Endothelial cell of umbilical vein (primary cell): ENCODE measurements at regions not wholly inside any gene's neighbourhood (a gene's known extent, or its start where the extent isn't known, plus 50 kb on each side); places are given as distances from the start of the nearest gene placed in this dataset.

ENCODE experiments used
- BruUV-seq: library from RNA; stranded (reverse); fragments of 400-500 nt; replicated peaks from 2 replicates; lab custom pipeline; 2021; lab: Mats Ljungman, UMichigan
- CTCF ChIA-PET: fragments of 300-600, 350-600 bp; sonication (Branson Sonifier 250); formaldehyde crosslinking; loops from one replicate; lab custom pipeline; 2021; ENCODE audit warnings: antibody characterized with exemption, inconsistent platforms; lab: Charles Lee
- POLR2A ChIA-PET: fragments of 300-600, 350-600 bp; sonication (Branson Sonifier 250); formaldehyde crosslinking; loops from one replicate; lab custom pipeline; 2021; ENCODE audit warnings: antibody characterized with exemption, inconsistent platforms; lab: Charles Lee
- DNase-seq: peaks from one replicate; pipeline ENCODE4 v3.0.0-alpha.2; 2011; ENCODE audit warnings: low read depth, low spot score
- FAIRE-seq: peaks from 2 replicates; lab custom pipeline; 2011; peaks lifted over from hg19 to GRCh38; lab: Jason Lieb, UNC
- H2AFZ ChIP-seq: 2 replicates; pipeline ENCODE4 v1.6.0; 2012; ENCODE audit warnings: low read depth, low read length, control low read depth, inconsistent platforms
- H3K27ac ChIP-seq: 2 replicates; pipeline ENCODE4 v1.5.1; 2011; ENCODE audit warnings: low read depth, mild to moderate bottlenecking, control low read depth, low read length, moderate library complexity; ENCODE audit not compliant: insufficient read depth
- H3K27me3 ChIP-seq, 2 experiments: 2 replicates each; pipeline versions ENCODE4 v1.6.0 to v1.6.1; 2011; ENCODE audit warnings: low read length in 2 of 2, mixed read lengths in 1 of 2; ENCODE audit not compliant: control insufficient read depth in 2 of 2, insufficient read depth in 2 of 2
- H3K36me3 ChIP-seq, 2 experiments: 2 replicates in 1 of 2; 3 replicates in 1 of 2; pipeline ENCODE4 v1.5.1; 2011; ENCODE audit warnings: low read length in 2 of 2, mild to moderate bottlenecking in 1 of 2, moderate library complexity in 1 of 2; ENCODE audit not compliant: control insufficient read depth in 2 of 2, insufficient read depth in 2 of 2; ENCODE audit errors: extremely low read depth in 1 of 2
- H3K4me1 ChIP-seq: 3 replicates; pipeline ENCODE4 v1.5.1; 2011; ENCODE audit warnings: mild to moderate bottlenecking, low read length; ENCODE audit not compliant: control insufficient read depth, insufficient read depth; ENCODE audit errors: extremely low read depth
- H3K4me2 ChIP-seq: 2 replicates; pipeline ENCODE4 v1.6.1; 2011; ENCODE audit warnings: low read length, control low read depth, mixed read lengths; ENCODE audit not compliant: insufficient read depth
- H3K4me3 ChIP-seq, 3 experiments: fragments of 200-600 bp in 1 of 3; sonication (generic), shearing (Covaris generic) in 1 of 3; replicated peaks in 1 of 3; 2 replicates each; pipeline ENCODE4 v1.5.1; 2011 to 2016; ENCODE audit warnings: control low read depth in 3 of 3, low read length in 3 of 3, mild to moderate bottlenecking in 2 of 3, inconsistent platforms in 1 of 3, low read depth in 1 of 3, moderate library complexity in 1 of 3; ENCODE audit not compliant: insufficient read depth in 1 of 3
- H3K79me2 ChIP-seq: 2 replicates; pipeline ENCODE4 v1.6.0; 2012; ENCODE audit warnings: low read length, inconsistent platforms; ENCODE audit not compliant: control insufficient read depth, insufficient read depth
- H3K9ac ChIP-seq: replicated peaks from 2 replicates; pipeline ENCODE3; 2011; ENCODE audit warnings: low read length, control low read depth; ENCODE audit not compliant: insufficient read depth; ENCODE audit errors: extremely low read depth
- H3K9me1 ChIP-seq: replicated peaks from 3 replicates; pipeline ENCODE4 v1.6.0; 2011; ENCODE audit warnings: mild to moderate bottlenecking, low read length; ENCODE audit not compliant: control insufficient read depth, insufficient read depth; ENCODE audit errors: extremely low read depth
- H3K9me3 ChIP-seq: replicated peaks from 2 replicates; pipeline ENCODE4 v1.5.1; 2012; ENCODE audit warnings: low read length, inconsistent platforms; ENCODE audit not compliant: control insufficient read depth, insufficient read depth
- H4K20me1 ChIP-seq: replicated peaks from 2 replicates; pipeline ENCODE3; 2011; ENCODE audit warnings: mild to moderate bottlenecking, low read length; ENCODE audit not compliant: control insufficient read depth, insufficient read depth; ENCODE audit errors: extremely low read depth
- CTCF ChIP-seq, 2 donors: IDR thresholded peaks; 1 replicate in 1 of 2; 2 replicates in 1 of 2; pipeline ENCODE4 v1.5.1; 2011; ENCODE audit warnings: low read length in 2 of 2, mild to moderate bottlenecking in 2 of 2, moderate library complexity in 2 of 2, control low read depth in 1 of 2, inconsistent platforms in 1 of 2, low read depth in 1 of 2; ENCODE audit not compliant: insufficient read depth in 1 of 2; ENCODE audit errors: extremely low read depth in 1 of 2
- EZH2 ChIP-seq: IDR thresholded peaks from 2 replicates; pipeline ENCODE4 v1.6.1; 2012; ENCODE audit warnings: borderline replicate concordance, low read depth, mild to moderate bottlenecking, moderate library complexity, low read length, inconsistent platforms; ENCODE audit not compliant: severe bottlenecking
- FOS ChIP-seq: IDR thresholded peaks from 2 replicates; pipeline ENCODE4 v1.6.1; 2011; ENCODE audit warnings: mild to moderate bottlenecking, low read length, moderate library complexity, borderline replicate concordance; ENCODE audit not compliant: insufficient read depth
- GATA2 ChIP-seq: IDR thresholded peaks from 2 replicates; pipeline ENCODE4 v1.7.0; 2011; ENCODE audit warnings: low read depth, mild to moderate bottlenecking, moderate library complexity, mixed read lengths, low read length; ENCODE audit not compliant: insufficient read length, insufficient read depth
- JUN ChIP-seq: IDR thresholded peaks from 2 replicates; pipeline ENCODE4 v1.6.1; 2011; ENCODE audit warnings: borderline replicate concordance, low read depth; ENCODE audit not compliant: insufficient read length, insufficient read depth
- MAX ChIP-seq: IDR thresholded peaks from 2 replicates; pipeline ENCODE4 v1.6.1; 2011; ENCODE audit not compliant: insufficient read depth, insufficient read length
- MYC ChIP-seq: IDR thresholded peaks from one replicate; pipeline ENCODE4 v1.6.1; 2011; ENCODE audit warnings: mild to moderate bottlenecking, low read depth, low read length
- POLR2A ChIP-seq: IDR thresholded peaks from 2 replicates; pipeline ENCODE4 v1.6.1; 2012; ENCODE audit warnings: low read depth, mild to moderate bottlenecking, control low read depth, low read length
- POLR2AphosphoS5 ChIP-seq: IDR thresholded peaks from 2 replicates; pipeline ENCODE4 v1.6.1; 2012; ENCODE audit warnings: low read depth, mild to moderate bottlenecking, control low read depth, low read length, moderate library complexity; ENCODE audit not compliant: insufficient read depth
- dilution Hi-C: fragments of 300-500 bp; cut with MboI; formaldehyde crosslinking; loops from one replicate; pipeline ENCODE4 v1.15.0; 2019; ENCODE audit warnings: low sequenced_read_pairs; ENCODE audit not compliant: extremely low pct_ligation_motif_present
- intact Hi-C: fragments of 100-400 bp; cut with micrococcal nuclease; formaldehyde crosslinking; loops from one replicate; pipeline ENCODE4 v1.10.0; 2022

- H3K27ac ChIP-seq: no peak overlapping the region
- dilution Hi-C loops (no loop called here), intact Hi-C loops (loop anchor here (1.0 kb wide), 1 partner anchor 580 kb away; no protein-coding TSS in a partner anchor)
- H3K9me3 ChIP-seq: no peaks in the 10 kb centered on the region
- H4K20me1 ChIP-seq: no peaks in the 10 kb centered on the region
- H3K27me3 ChIP-seq: no peaks in the 10 kb centered on the region
- no peak overlapping the region for H3K4me2 ChIP-seq
- H3K4me1 ChIP-seq: no peaks in the 10 kb centered on the region
- H3K4me3 ChIP-seq: no peak overlapping the region
- FAIRE-seq (no peak), DNase-seq (no peak)
- no peaks in the 10 kb centered on the region for H3K9me1 ChIP-seq
- H3K36me3 ChIP-seq: no peaks in the 10 kb centered on the region
- BruUV-seq: no TSS peak
- ChIA-PET CTCF (interaction anchor here (0.6 kb wide), 1 partner anchor 25 kb away, joined by 3 read pairs; no protein-coding TSS in a partner anchor), POLR2A (no interaction called here)
- TF ChIP-seq FOS (no peak), CTCF (IDR thresholded peaks at IDR 0.05; ENCODE audit: extremely low read depth in 1 of 2, insufficient read depth in 1 of 2, low read depth in 1 of 2, low read length in 2 of 2) (peak; percentile 22 to 48)
- H2AFZ ChIP-seq: no peak overlapping the region
- no peaks in the 10 kb centered on the region for H3K79me2 ChIP-seq
- no peak overlapping the region for H3K9ac ChIP-seq
Measured at GRCh38 chr6:164347455-164347854, 932.9 kb downstream of the QKI start.

- dilution Hi-C loops (no loop called here), intact Hi-C loops (loop anchor here (1.0 kb wide), 1 partner anchor 581 kb away; no protein-coding TSS in a partner anchor)
- no peaks in the 10 kb centered on the region for H3K4me1 ChIP-seq
- no peaks in the 10 kb centered on the region for H3K9me3 ChIP-seq
- H3K79me2 ChIP-seq: no peaks in the 10 kb centered on the region
- H2AFZ ChIP-seq: no peak overlapping the region
- no peak for DNase-seq
- TF ChIP-seq EZH2 (no peak), MYC (no peak), CTCF (IDR thresholded peaks at IDR 0.05; ENCODE audit: extremely low read depth in 1 of 2, insufficient read depth in 1 of 2, low read depth in 1 of 2, low read length in 2 of 2) (no peak), JUN (no peak), FOS (no peak), GATA2 (no peak), MAX (no peak), POLR2A (no peak), POLR2AphosphoS5 (no peak)
- POLR2A ChIA-PET: no interaction called here
- H3K4me2 ChIP-seq: no peak overlapping the region
- H3K27ac ChIP-seq: no peak overlapping the region
- H3K4me3 ChIP-seq: no peak overlapping the region
- CTCF ChIA-PET: interaction anchor here (1.1 kb wide), 1 partner anchor 582 kb away, joined by 3 read pairs; no protein-coding TSS in a partner anchor
- FAIRE-seq: no peak
- H3K9ac ChIP-seq: no peak overlapping the region
- H4K20me1 ChIP-seq: no peaks in the 10 kb centered on the region
- H3K27me3 ChIP-seq: no peaks in the 10 kb centered on the region
- H3K36me3 ChIP-seq: no peaks in the 10 kb centered on the region
- H3K9me1 ChIP-seq: no peaks in the 10 kb centered on the region
- BruUV-seq: no TSS peak
Measured at GRCh38 chr6:164346631-164347030, 932.1 kb downstream of the QKI start.
